Breast epithelium (tissue), 3 donors: ENCODE measurements at regions not wholly inside any gene's neighbourhood (a gene's known extent, or its start where the extent isn't known, plus 50 kb on each side); places are given as distances from the start of the nearest gene placed in this dataset.

Experiments used
- CTCF ChIP-seq, 3 donors: fragments of 450-650 bp; IDR thresholded peaks; one replicate each; pipeline ENCODE4 v1.5.1; 2016 to 2017; ENCODE audit warnings: antibody characterized with exemption in 3 of 3, mild to moderate bottlenecking in 3 of 3, moderate library complexity in 3 of 3
- POLR2A ChIP-seq: fragments of 450-650 bp; IDR thresholded peaks from one replicate; pipeline ENCODE4 v1.6.1; 2016; ENCODE audit warnings: antibody characterized with exemption, mild to moderate bottlenecking, moderate library complexity
- POLR2AphosphoS5 ChIP-seq, 3 donors: sonication (generic); formaldehyde crosslinking; IDR thresholded peaks; one replicate each; pipeline ENCODE4 v1.6.1; 2017; ENCODE audit warnings: antibody characterized with exemption in 3 of 3

GRCh38 chr4:19631814-19632213, 619.9 kb upstream of the SLIT2 start:
- TF ChIP-seq CTCF (IDR thresholded peaks at IDR 0.05) (no peak), POLR2A (no peak), POLR2AphosphoS5 (IDR thresholded peaks at IDR 0.05) (no peak)
